IMR-90 (cell line): ENCODE measurements at regions not wholly inside any gene's neighbourhood (a gene's known extent, or its start where the extent isn't known, plus 50 kb on each side); places are given as distances from the start of the nearest gene placed in this dataset.

Source experiments
- ATAC-seq: fragments of 200-7000 bp; cut with Tn5 transposase; 2 replicates; pipeline ENCODE4 v1.9.1; 2020; ENCODE audit warnings: low read depth, mild to moderate bottlenecking, moderate library complexity
- BruUV-seq: library from RNA; stranded (reverse); fragments of 400-500 nt; replicated peaks from 2 replicates; lab custom pipeline; 2021; lab: Mats Ljungman, UMichigan
- CTCF ChIA-PET: fragments of 300-600 bp; formaldehyde crosslinking; extraction: SDS; loops from one replicate; lab custom pipeline; 2021; ENCODE audit warnings: antibody characterized with exemption; lab: Yijun Ruan, JAX
- POLR2A ChIA-PET: fragments of 300-600 bp; sonication (Branson Sonifier 250); formaldehyde crosslinking; loops from one replicate; lab custom pipeline; 2022; ENCODE audit warnings: antibody characterized with exemption; ENCODE audit not compliant: unreplicated experiment; lab: Charles Lee
- DNase-seq: peaks from one replicate; pipeline ENCODE4 v3.0.0; 2013
- H2AFZ ChIP-seq: replicated peaks from 2 replicates; pipeline ENCODE3; 2013; ENCODE audit warnings: low read length, mild to moderate bottlenecking; ENCODE audit not compliant: poor library complexity
- H2AK5ac ChIP-seq: 2 replicates; pipeline ENCODE4 v1.6.1; 2013; ENCODE audit warnings: low read depth, low read length, inconsistent platforms
- H2AK9ac ChIP-seq: replicated peaks from 2 replicates; pipeline ENCODE3; 2013; ENCODE audit warnings: mild to moderate bottlenecking, low read depth, low read length, moderate library complexity; ENCODE audit not compliant: poor library complexity
- H2BK120ac ChIP-seq: 2 replicates; pipeline ENCODE4 v1.6.1; 2013; ENCODE audit warnings: low read depth, low read length, inconsistent platforms
- H2BK15ac ChIP-seq: 3 replicates; pipeline ENCODE4 v1.6.1; 2013; ENCODE audit warnings: low read depth, low read length, inconsistent platforms
- H2BK20ac ChIP-seq: 2 replicates; pipeline ENCODE4 v1.6.1; 2013; ENCODE audit warnings: low read depth, mild to moderate bottlenecking, inconsistent platforms, low read length, moderate library complexity
- H2BK5ac ChIP-seq: 2 replicates; pipeline ENCODE4 v1.6.1; 2013; ENCODE audit warnings: mild to moderate bottlenecking, low read depth, low read length, inconsistent platforms; ENCODE audit not compliant: poor library complexity, severe bottlenecking
- H3K14ac ChIP-seq: replicated peaks from 2 replicates; pipeline ENCODE4 v1.6.1; 2013; ENCODE audit warnings: low read depth, low read length, inconsistent platforms
- H3K18ac ChIP-seq: 2 replicates; pipeline ENCODE4 v1.6.1; 2013; ENCODE audit warnings: low read depth, low read length, control low read depth
- H3K23ac ChIP-seq: 2 replicates; pipeline ENCODE4 v1.6.1; 2013; ENCODE audit warnings: low read depth, low read length, inconsistent platforms
- H3K27ac ChIP-seq: 2 replicates; pipeline ENCODE4 v1.5.1; 2013; ENCODE audit warnings: mild to moderate bottlenecking, control low read depth, low read length; ENCODE audit not compliant: insufficient read depth
- H3K27me3 ChIP-seq: 2 replicates; pipeline ENCODE4 v1.6.1; 2013; ENCODE audit warnings: low read length; ENCODE audit not compliant: control insufficient read depth, insufficient read depth
- H3K36me3 ChIP-seq: 2 replicates; pipeline ENCODE4 v1.6.1; 2013; ENCODE audit warnings: low read length, mixed read lengths; ENCODE audit not compliant: control insufficient read depth, insufficient read depth
- H3K4ac ChIP-seq: 2 replicates; pipeline ENCODE4 v1.6.1; 2013; ENCODE audit warnings: low read depth, low read length, inconsistent platforms
- H3K4me1 ChIP-seq: 2 replicates; pipeline ENCODE4 v1.6.1; 2013; ENCODE audit warnings: low read length, mixed read lengths; ENCODE audit not compliant: control insufficient read depth, insufficient read depth
- H3K4me2 ChIP-seq: 2 replicates; pipeline ENCODE4 v1.6.1; 2013; ENCODE audit warnings: low read depth, mild to moderate bottlenecking, control low read depth, low read length, moderate library complexity
- H3K4me3 ChIP-seq: 2 replicates; pipeline ENCODE4 v1.5.1; 2013; ENCODE audit warnings: low read depth, mild to moderate bottlenecking, control low read depth, low read length, moderate library complexity; ENCODE audit not compliant: insufficient read depth
- H3K56ac ChIP-seq: 2 replicates; pipeline ENCODE4 v1.6.1; 2013; ENCODE audit warnings: low read length, inconsistent platforms; ENCODE audit not compliant: insufficient read depth; ENCODE audit errors: extremely low read depth
- H3K79me1 ChIP-seq, 2 experiments: 2 replicates each; pipeline ENCODE4 v1.6.1; 2013; ENCODE audit warnings: low read length in 2 of 2, inconsistent platforms in 1 of 2, low read depth in 1 of 2
- H3K9ac ChIP-seq: 2 replicates; pipeline ENCODE4 v1.6.1; 2013; ENCODE audit warnings: low read depth, low read length, control low read depth
- H3K9me1 ChIP-seq: 2 replicates; pipeline ENCODE4 v1.6.1; 2013; ENCODE audit warnings: low read length, inconsistent platforms; ENCODE audit not compliant: insufficient read depth
- H3K9me3 ChIP-seq: 2 replicates; pipeline ENCODE4 v1.6.1; 2013; ENCODE audit warnings: low read length; ENCODE audit not compliant: control insufficient read depth, insufficient read depth
- H4K20me1 ChIP-seq: 2 replicates; pipeline ENCODE4 v1.6.1; 2013; ENCODE audit warnings: low read length, inconsistent platforms; ENCODE audit not compliant: insufficient read depth
- H4K5ac ChIP-seq: 2 replicates; pipeline ENCODE4 v1.6.1; 2013; ENCODE audit warnings: mild to moderate bottlenecking, low read depth, low read length, control low read depth
- H4K8ac ChIP-seq, 2 experiments: 2 replicates each; pipeline ENCODE4 v1.6.1; 2013; ENCODE audit warnings: low read depth in 2 of 2, low read length in 2 of 2, control low read depth in 1 of 2, inconsistent platforms in 1 of 2
- H4K91ac ChIP-seq: 2 replicates; pipeline ENCODE4 v1.6.1; 2013; ENCODE audit warnings: low read depth, low read length, inconsistent platforms; ENCODE audit not compliant: insufficient read depth
- BHLHE40 ChIP-seq: fragments of 150-350 bp; IDR thresholded peaks from 2 replicates; pipeline ENCODE4 v1.6.1; 2016; ENCODE audit warnings: mild to moderate bottlenecking, low read depth, low read length
- CEBPB ChIP-seq: IDR thresholded peaks from 2 replicates; pipeline ENCODE4 v1.6.1; 2012; ENCODE audit warnings: low read depth, low read length, improper control_type of control experiment
- CHD1 ChIP-seq: IDR thresholded peaks from 2 replicates; pipeline ENCODE4 v1.6.1; 2012; ENCODE audit warnings: low read depth, low read length, improper control_type of control experiment
- FOS ChIP-seq: fragments of 150-350 bp; IDR thresholded peaks from 2 replicates; pipeline ENCODE4 v1.6.1; 2016; ENCODE audit warnings: low read depth, low read length
- MAZ ChIP-seq: IDR thresholded peaks from 2 replicates; pipeline ENCODE4 v1.6.1; 2012; ENCODE audit warnings: low read depth, mild to moderate bottlenecking, low read length, improper control_type of control experiment, moderate library complexity, borderline replicate concordance
- NFE2L2 ChIP-seq: fragments of 150-350 bp; IDR thresholded peaks from 2 replicates; pipeline ENCODE4 v1.6.1; 2016; ENCODE audit warnings: low read depth, mild to moderate bottlenecking, low read length
- RAD21 ChIP-seq: IDR thresholded peaks from 2 replicates; pipeline ENCODE4 v1.6.1; 2012; ENCODE audit warnings: low read length, improper control_type of control experiment
- RCOR1 ChIP-seq: IDR thresholded peaks from 2 replicates; pipeline ENCODE4 v1.6.1; 2012; ENCODE audit warnings: mild to moderate bottlenecking, low read length, improper control_type of control experiment; ENCODE audit not compliant: insufficient replicate concordance
- RFX5 ChIP-seq: IDR thresholded peaks from 2 replicates; pipeline ENCODE4 v1.8.0; 2012; ENCODE audit warnings: low read depth, mild to moderate bottlenecking, low read length, moderate library complexity
- WGBS, 2 experiments: methylation state at CpG; one replicate each; pipeline versions ENCODE4 v1.1.5 to v1.1.7; 2013; ENCODE audit warnings: missing lambda C conversion rate in 2 of 2; ENCODE audit not compliant: insufficient read length in 1 of 2; ENCODE audit errors: extremely low coverage in 2 of 2; 5-methylcytosine and 5-hydroxymethylcytosine counted together
- dilution Hi-C: fragments of 300-500 bp; cut with HindIII; formaldehyde crosslinking; loops from one replicate; pipeline ENCODE4 v1.14.3; 2018; ENCODE audit warnings: low sequenced_read_pairs; ENCODE audit not compliant: unreplicated experiment
- in situ Hi-C: fragments of 300-500 bp; cut with MboI; formaldehyde crosslinking; loops from 3 replicates; pipeline ENCODE4 v1.14.3; 2019; ENCODE audit warnings: low sequenced_read_pairs, inconsistent platforms, mixed read lengths
- intact Hi-C: fragments of 100-400 bp; cut with micrococcal nuclease; formaldehyde crosslinking; loops from 2 replicates; pipeline ENCODE4 v1.10.0; 2022

DNA sequence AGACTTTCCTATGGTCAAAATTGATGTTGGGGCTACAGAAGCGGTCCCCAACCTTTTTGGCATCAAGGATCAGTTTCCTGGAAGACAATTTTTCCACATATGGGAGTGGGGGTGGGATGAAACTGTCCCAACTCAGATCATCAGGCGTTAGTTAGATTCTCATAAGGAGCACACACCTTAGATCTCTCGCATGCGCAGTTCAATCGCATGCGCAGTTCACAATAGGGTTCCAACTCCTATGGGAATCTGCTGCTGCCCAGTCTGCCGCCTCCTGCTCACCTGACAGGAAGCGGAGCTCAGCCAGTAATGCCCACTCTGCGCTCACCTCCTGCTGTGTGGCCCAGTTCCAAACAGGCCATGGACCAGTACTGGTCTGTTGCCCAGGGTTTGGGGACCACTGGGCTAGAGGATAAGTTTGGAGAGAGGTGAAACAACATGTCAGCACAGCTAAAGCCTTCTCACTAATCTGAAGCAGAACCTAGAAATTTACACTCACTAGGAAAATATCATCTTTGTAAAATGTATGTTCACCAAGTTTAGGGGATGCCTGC is 410.8 kb upstream of the ZNF804A start:
- CTCF ChIA-PET = no interaction called here
- no peak overlapping the region for H2BK15ac ChIP-seq
- intact Hi-C loops = no loop called here
- no peak overlapping the region for H3K4ac ChIP-seq
- H4K8ac ChIP-seq = no peak overlapping the region
- no TSS peak for BruUV-seq
- H3K56ac ChIP-seq = no peak overlapping the region
- no peak overlapping the region for H4K91ac ChIP-seq
- no peak overlapping the region for H3K18ac ChIP-seq
- no peak overlapping the region for H2BK120ac ChIP-seq
- H2AK5ac ChIP-seq = no peak overlapping the region
- H2AK9ac ChIP-seq = no peak overlapping the region
- POLR2A ChIA-PET = no interaction called here
- H3K4me3 ChIP-seq = no peak overlapping the region
- H3K27ac ChIP-seq = no peak overlapping the region
- H2BK5ac ChIP-seq = no peak overlapping the region
- in situ Hi-C loops = no loop called here
- H3K9ac ChIP-seq = no peak overlapping the region
- no peaks in the 10 kb centered on the region for H3K27me3 ChIP-seq
- no peak overlapping the region for H3K4me2 ChIP-seq
- H3K4me1 ChIP-seq = no peaks in the 10 kb centered on the region
- H4K20me1 ChIP-seq = no peaks in the 10 kb centered on the region
- H4K5ac ChIP-seq = no peak overlapping the region
- dilution Hi-C loops = no loop called here
- peaks cover 5% of the 10 kb centered on the region; the same call in 1 of the 2 replicates for H3K9me3 ChIP-seq
- H2AFZ ChIP-seq = no peak overlapping the region
- no peaks in the 10 kb centered on the region for H3K79me1 ChIP-seq
- no peaks in the 10 kb centered on the region for H3K9me1 ChIP-seq
- no peak overlapping the region for H2BK20ac ChIP-seq
- TF ChIP-seq NFE2L2 = no peak
- TF ChIP-seq RFX5 = no peak
- no peak for TF ChIP-seq MAZ
- TF ChIP-seq CHD1 = no peak
- no peak for TF ChIP-seq FOS
- TF ChIP-seq RCOR1 = no peak
- no peak for TF ChIP-seq CEBPB
- no peak for TF ChIP-seq BHLHE40
- TF ChIP-seq RAD21 = no peak
- no peak overlapping the region for H3K14ac ChIP-seq
- H3K36me3 ChIP-seq = no peaks in the 10 kb centered on the region
- DNase-seq = no peak
- H3K23ac ChIP-seq = no peak overlapping the region
- 60% methylated on average over 4 of the region's 9 CpGs; no CpG with 5 or more reads in 1 of the 2 experiments for WGBS, 2 experiments
- no peak for ATAC-seq
